ENCODE measurements at regions not wholly inside any gene's neighbourhood (a gene's known extent, or its start where the extent isn't known, plus 50 kb on each side); places are given as distances from the start of the nearest gene placed in this dataset.

GRCh38 chr2:239685965-239686364 lies 285.1 kb upstream of the HDAC4 start:
- no peak for TF ChIP-seq CTCF (IDR thresholded peaks at IDR 0.05)

GRCh38 chr2:239685556-239685955 lies 284.7 kb upstream of the HDAC4 start:
- TF ChIP-seq CTCF (IDR thresholded peaks at IDR 0.05): no peak

- TF ChIP-seq CTCF (IDR thresholded peaks at IDR 0.05): no peak
Observed at GRCh38 chr2:239684996-239685395, 284.2 kb upstream of the HDAC4 start.

- TF ChIP-seq CTCF (IDR thresholded peaks at IDR 0.05): no peak
Observed at GRCh38 chr2:239684271-239684810, 283.5 kb upstream of the HDAC4 start.

GRCh38 chr2:239682518-239682917 lies 281.7 kb upstream of the HDAC4 start:
- no peak for TF ChIP-seq CTCF (IDR thresholded peaks at IDR 0.05)

GRCh38 chr2:239679755-239680154 lies 278.9 kb upstream of the HDAC4 start:
- no peak for TF ChIP-seq CTCF (IDR thresholded peaks at IDR 0.05)

- TF ChIP-seq CTCF (IDR thresholded peaks at IDR 0.05): no peak
Observed at GRCh38 chr2:239678666-239679296, 278.0 kb upstream of the HDAC4 start.

GRCh38 chr2:239678186-239678490 lies 277.3 kb upstream of the HDAC4 start:
- no peak for TF ChIP-seq CTCF (IDR thresholded peaks at IDR 0.05)
